Endothelial cell (in vitro differentiated cells): ENCODE measurements at regions not wholly inside any gene's neighbourhood (a gene's known extent, or its start where the extent isn't known, plus 50 kb on each side); places are given as distances from the start of the nearest gene placed in this dataset.

Experiments used
- DNase-seq: peaks from one replicate; pipeline ENCODE4 v3.0.0; 2021; ENCODE audit warnings: low spot score
- H3K27ac Mint-ChIP-seq: one replicate; pipeline ENCODE4 v1.8.0; 2021; ENCODE audit warnings: mixed read lengths, inconsistent platforms; ENCODE audit not compliant: unreplicated experiment
- H3K27me3 Mint-ChIP-seq: one replicate; pipeline ENCODE4 v1.8.0; 2021; ENCODE audit warnings: mild to moderate bottlenecking, moderate library complexity, mixed read lengths, inconsistent platforms; ENCODE audit not compliant: unreplicated experiment
- H3K36me3 Mint-ChIP-seq: one replicate; pipeline ENCODE4 v1.8.0; 2021; ENCODE audit warnings: mild to moderate bottlenecking, low read depth, mixed read lengths, inconsistent platforms; ENCODE audit not compliant: unreplicated experiment
- H3K4me1 Mint-ChIP-seq: one replicate; pipeline ENCODE4 v1.8.0; 2021; ENCODE audit warnings: mild to moderate bottlenecking, mixed read lengths, inconsistent platforms; ENCODE audit not compliant: unreplicated experiment
- H3K4me3 Mint-ChIP-seq: one replicate; pipeline ENCODE4 v1.8.0; 2021; ENCODE audit warnings: mild to moderate bottlenecking, mixed read lengths, inconsistent platforms; ENCODE audit not compliant: unreplicated experiment
- H3K9me3 Mint-ChIP-seq: one replicate; pipeline ENCODE4 v1.8.0; 2021; ENCODE audit warnings: mixed read lengths, inconsistent platforms; ENCODE audit not compliant: unreplicated experiment
- CTCF ChIP-seq: fragments of 200-600 bp; sonication (generic); IDR thresholded peaks from one replicate; pipeline ENCODE4 v1.5.0; 2021; ENCODE audit warnings: antibody characterized with exemption; ENCODE audit not compliant: unreplicated experiment

- no peak for TF ChIP-seq CTCF
- H3K4me3 Mint-ChIP-seq, result no peak overlapping the region
- H3K36me3 Mint-ChIP-seq, result no peaks in the 10 kb centered on the region
- no peak for DNase-seq
- no peak overlapping the region for H3K27ac Mint-ChIP-seq
- H3K4me1 Mint-ChIP-seq, result peaks cover under 1% of the 10 kb centered on the region
- no peaks in the 10 kb centered on the region for H3K27me3 Mint-ChIP-seq
- H3K9me3 Mint-ChIP-seq, result peaks cover 14% of the 10 kb centered on the region
Observed at GRCh38 chr15:54820811-54821210, 375.9 kb downstream of the RSL24D1 start.

- H3K4me3 Mint-ChIP-seq, result no peak overlapping the region
- H3K9me3 Mint-ChIP-seq, result peaks cover 15% of the 10 kb centered on the region
- no peak for TF ChIP-seq CTCF
- no peaks in the 10 kb centered on the region for H3K36me3 Mint-ChIP-seq
- DNase-seq, result no peak
- H3K4me1 Mint-ChIP-seq, result peaks cover 3% of the 10 kb centered on the region
- no peaks in the 10 kb centered on the region for H3K27me3 Mint-ChIP-seq
- no peak overlapping the region for H3K27ac Mint-ChIP-seq
Observed at GRCh38 chr15:54820098-54820497, 376.6 kb downstream of the RSL24D1 start.

GRCh38 chr15:54816401-54816800, 380.3 kb downstream of the RSL24D1 start:
- DNase-seq, result no peak
- Mint-ChIP-seq H3K36me3 (peaks cover 5% of the 10 kb centered on the region), H3K27me3 (no peaks in the 10 kb centered on the region), H3K27ac (no peak overlapping the region), H3K4me3 (no peak overlapping the region), H3K4me1 (peaks cover 3% of the 10 kb centered on the region), H3K9me3 (peaks cover 27% of the 10 kb centered on the region)
- no peak for TF ChIP-seq CTCF

- peaks cover 5% of the 10 kb centered on the region for H3K36me3 Mint-ChIP-seq
- no peak for TF ChIP-seq CTCF
- no peak for DNase-seq
- peaks cover 27% of the 10 kb centered on the region for H3K9me3 Mint-ChIP-seq
- no peaks in the 10 kb centered on the region for H3K27me3 Mint-ChIP-seq
- H3K27ac Mint-ChIP-seq, result no peak overlapping the region
- peaks cover 3% of the 10 kb centered on the region for H3K4me1 Mint-ChIP-seq
- no peak overlapping the region for H3K4me3 Mint-ChIP-seq
Observed at GRCh38 chr15:54815556-54815955, 381.2 kb downstream of the RSL24D1 start.

- peaks cover 5% of the 10 kb centered on the region for H3K36me3 Mint-ChIP-seq
- H3K4me1 Mint-ChIP-seq, result peaks cover 3% of the 10 kb centered on the region
- no peak for TF ChIP-seq CTCF
- H3K27ac Mint-ChIP-seq, result no peak overlapping the region
- H3K27me3 Mint-ChIP-seq, result no peaks in the 10 kb centered on the region
- H3K4me3 Mint-ChIP-seq, result no peak overlapping the region
- DNase-seq, result no peak
- H3K9me3 Mint-ChIP-seq, result peaks cover 22% of the 10 kb centered on the region
Observed at GRCh38 chr15:54812383-54812782, 384.4 kb downstream of the RSL24D1 start.
